Spinal cord (tissue), 9 donors: ENCODE measurements at regions not wholly inside any gene's neighbourhood (a gene's known extent, or its start where the extent isn't known, plus 50 kb on each side); places are given as distances from the start of the nearest gene placed in this dataset.

ENCODE experiments used
- DNase-seq, 6 donors: peaks; one replicate each; pipeline versions ENCODE4 v3.0.0 to v3.0.0-alpha.2; 2013 to 2015; ENCODE audit warnings: low spot score in 6 of 6, low read depth in 4 of 6
- H3K27ac ChIP-seq: one replicate; pipeline ENCODE4 v1.5.1; 2013; ENCODE audit warnings: low read depth, low read length, control low read depth
- H3K27me3 ChIP-seq: one replicate; pipeline ENCODE4 v1.6.1; 2013; ENCODE audit warnings: low read length; ENCODE audit not compliant: control insufficient read depth, insufficient read depth
- H3K36me3 ChIP-seq: one replicate; pipeline ENCODE4 v1.6.1; 2013; ENCODE audit warnings: low read length; ENCODE audit not compliant: control insufficient read depth, insufficient read depth
- H3K4me1 ChIP-seq: one replicate; pipeline ENCODE4 v1.6.1; 2013; ENCODE audit warnings: low read length; ENCODE audit not compliant: control insufficient read depth, insufficient read depth
- H3K4me3 ChIP-seq: one replicate; pipeline ENCODE4 v1.5.1; 2013; ENCODE audit warnings: low read depth, low read length, control low read depth
- H3K9me3 ChIP-seq: one replicate; pipeline ENCODE4 v1.6.1; 2013; ENCODE audit warnings: low read length; ENCODE audit not compliant: control insufficient read depth, insufficient read depth
- WGBS: methylation state at CpG from one replicate; pipeline ENCODE4 v1.1.5; 2013; ENCODE audit warnings: missing lambda C conversion rate; ENCODE audit not compliant: insufficient coverage; 5-methylcytosine and 5-hydroxymethylcytosine counted together
- donor health status: healthy.

DNA sequence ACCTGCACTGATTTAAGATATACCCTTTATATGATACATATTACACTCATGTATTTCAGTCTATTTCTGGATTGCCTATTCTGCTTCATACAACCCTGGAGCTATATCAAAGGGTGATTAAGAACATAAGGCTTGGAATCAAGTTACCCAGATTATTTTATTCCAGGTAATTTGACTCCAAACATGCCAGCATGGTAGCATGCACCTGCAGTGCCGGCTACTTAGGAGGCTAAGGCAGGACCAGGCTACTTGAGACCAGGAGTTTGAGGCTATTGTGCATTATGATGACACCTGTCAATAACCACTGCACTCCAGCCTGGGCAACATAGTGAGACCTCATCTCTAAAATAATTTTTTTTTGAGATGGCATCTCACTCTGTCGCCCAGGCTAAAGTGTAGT lies 50.4 kb upstream of the NEO1 start:
- Histone ChIP-seq H3K9me3 (no peaks in the 10 kb centered on the region), H3K4me1 (no peaks in the 10 kb centered on the region), H3K36me3 (no peaks in the 10 kb centered on the region), H3K27ac (no peak overlapping the region), H3K4me3 (no peak overlapping the region), H3K27me3 (no peaks in the 10 kb centered on the region)
- no peak for DNase-seq
- WGBS = no CpG with 5 or more reads among the region's 2 CpGs

DNA sequence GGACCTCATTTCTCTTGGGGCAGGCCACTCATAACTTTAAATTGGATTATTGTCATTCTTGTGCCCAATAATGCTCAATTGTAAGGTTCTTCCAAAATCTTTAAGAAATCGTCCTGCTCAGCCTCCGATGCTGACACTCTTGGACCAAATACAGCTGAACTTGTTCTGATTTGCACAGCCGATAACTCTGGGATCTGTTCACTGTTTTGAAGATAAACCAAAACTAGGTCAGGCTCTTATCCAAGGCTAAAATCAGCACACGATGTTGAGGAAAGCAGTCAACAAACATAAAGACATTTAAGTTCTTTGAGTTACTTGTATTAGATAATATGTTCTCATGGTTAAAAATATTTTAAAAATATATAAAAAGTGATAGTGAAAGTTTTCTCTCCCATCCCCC lies 52.0 kb upstream of the NEO1 start:
- peak in 1 of 6 donors; percentile 54 for DNase-seq
- H3K4me1 ChIP-seq = no peaks in the 10 kb centered on the region

DNA sequence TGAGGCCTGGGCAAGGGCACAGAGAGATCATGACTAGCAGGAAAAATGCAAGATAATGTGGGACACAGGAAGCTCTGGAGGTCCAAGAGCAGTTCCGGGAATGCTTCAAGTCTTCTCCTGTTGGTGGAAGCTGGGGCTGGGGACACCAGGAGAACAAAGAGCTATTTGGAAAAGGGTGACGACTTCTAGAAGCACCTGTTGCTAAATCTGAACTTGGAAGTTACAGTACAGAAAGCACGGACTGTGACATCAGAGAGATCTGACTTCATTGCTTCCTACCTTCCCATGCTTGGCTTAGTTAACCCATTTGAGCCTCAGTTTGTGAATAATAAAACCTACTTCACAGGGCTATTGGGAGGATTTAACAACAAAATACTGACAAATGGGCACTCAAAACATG lies 52.7 kb upstream of the NEO1 start:
- WGBS = 100% methylated on average over 1 of the region's 3 CpGs

More for the DNA sequence above, 52.0 kb upstream of the NEO1 start:
- 93% methylated on average over 3 of the region's 4 CpGs for WGBS
- no peaks in the 10 kb centered on the region for H3K36me3 ChIP-seq
- H3K27me3 ChIP-seq = no peaks in the 10 kb centered on the region
- no peak overlapping the region for H3K4me3 ChIP-seq
- no peak overlapping the region for H3K27ac ChIP-seq
- no peaks in the 10 kb centered on the region for H3K9me3 ChIP-seq

DNA sequence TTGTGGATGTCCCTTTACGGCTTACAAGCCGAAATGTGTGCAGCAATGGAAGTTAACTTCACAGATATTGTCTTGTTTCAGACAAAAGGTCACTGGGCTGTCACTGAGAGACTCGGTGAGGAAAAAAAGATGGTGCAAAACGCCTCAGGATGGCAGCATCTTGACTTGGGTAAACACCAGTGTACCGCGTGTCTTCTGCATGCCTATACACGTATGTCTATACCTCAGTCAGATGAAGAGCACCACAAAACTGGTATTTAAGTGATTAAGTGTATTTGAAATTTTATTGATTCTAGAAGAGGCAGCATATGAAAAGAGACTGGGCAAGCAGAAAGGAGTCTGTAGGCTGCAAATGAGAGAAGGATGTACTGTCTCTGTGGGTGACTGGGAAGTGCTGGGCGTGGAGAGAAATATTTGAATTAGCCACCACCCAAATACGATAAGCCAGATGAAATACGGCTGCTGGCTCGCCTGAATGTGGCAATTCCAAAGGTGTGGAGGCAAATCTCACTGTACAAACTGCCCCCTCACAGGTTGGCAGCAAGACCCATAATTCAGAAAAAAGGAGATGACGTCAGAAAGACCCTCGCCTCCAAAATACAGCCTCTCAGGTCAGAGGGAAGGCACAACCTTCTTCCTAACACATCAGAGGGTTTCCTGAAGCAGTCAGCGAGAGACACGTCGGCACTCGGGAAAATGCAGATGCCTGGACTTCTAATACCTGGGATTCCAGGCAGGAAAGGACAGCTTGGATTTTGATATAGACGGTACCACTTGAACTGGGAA lies 53.4 kb upstream of the NEO1 start:
- 89% methylated on average over 12 of the region's 18 CpGs for WGBS
- Histone ChIP-seq H3K36me3 (no peaks in the 10 kb centered on the region), H3K27ac (no peak overlapping the region), H3K4me1 (peaks cover 6% of the 10 kb centered on the region), H3K27me3 (no peaks in the 10 kb centered on the region), H3K4me3 (no peak overlapping the region), H3K9me3 (no peaks in the 10 kb centered on the region)
- no peak for DNase-seq

More for the DNA sequence above, 52.7 kb upstream of the NEO1 start:
- no peaks in the 10 kb centered on the region for H3K27me3 ChIP-seq
- H3K4me3 ChIP-seq = no peak overlapping the region
- no peaks in the 10 kb centered on the region for H3K9me3 ChIP-seq
- H3K27ac ChIP-seq = no peak overlapping the region
- no peaks in the 10 kb centered on the region for H3K36me3 ChIP-seq
- no peak for DNase-seq
- H3K4me1 ChIP-seq = peaks cover 3% of the 10 kb centered on the region

DNA sequence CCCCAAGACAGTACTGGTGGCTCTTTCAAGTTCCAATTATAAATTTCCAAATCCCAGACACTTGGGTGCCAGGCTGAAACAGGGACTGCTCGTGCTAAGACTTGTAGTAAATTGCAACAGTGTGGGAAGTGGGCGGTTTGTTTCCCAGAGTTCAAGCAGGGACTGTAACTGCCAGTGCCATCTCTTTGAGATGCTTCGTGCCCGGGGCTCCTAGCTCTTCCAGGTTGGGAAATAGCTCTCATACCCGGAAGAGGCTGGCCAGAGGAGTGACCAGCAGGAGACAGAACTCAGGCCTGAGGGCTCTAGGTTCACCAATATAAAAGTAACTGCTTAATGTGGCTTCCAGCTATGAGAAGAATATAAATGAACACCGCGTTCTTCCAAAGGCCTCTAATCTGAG lies 54.0 kb upstream of the NEO1 start:
- 66% methylated on average over 5 of the region's 7 CpGs for WGBS

DNA sequence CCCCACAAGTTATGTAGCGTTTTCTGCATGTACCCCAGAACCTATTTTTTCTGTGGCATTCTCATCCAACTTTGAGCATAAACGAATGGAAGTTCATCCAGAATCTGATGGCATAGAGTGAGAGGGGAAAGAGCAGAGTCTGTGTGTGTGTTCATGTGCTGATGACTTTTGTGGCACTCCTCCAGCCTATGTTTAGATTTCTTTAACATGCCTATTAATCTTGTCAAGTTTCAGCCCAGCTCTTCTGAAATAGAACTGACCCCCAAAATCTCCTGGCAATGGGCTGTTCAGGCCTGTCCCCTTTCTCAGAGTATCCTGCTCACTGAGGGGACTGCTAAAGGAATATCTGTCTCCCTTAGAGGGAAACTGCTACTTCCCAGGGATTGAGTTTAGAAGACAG lies 56.4 kb upstream of the NEO1 start:
- 100% methylated on average over 2 of the region's 2 CpGs for WGBS
- Histone ChIP-seq H3K27me3 (no peaks in the 10 kb centered on the region), H3K4me1 (peaks cover 8% of the 10 kb centered on the region)

More for the DNA sequence above, 54.0 kb upstream of the NEO1 start:
- Histone ChIP-seq H3K9me3 (no peaks in the 10 kb centered on the region), H3K36me3 (no peaks in the 10 kb centered on the region), H3K4me1 (peaks cover 8% of the 10 kb centered on the region), H3K27ac (no peak overlapping the region), H3K27me3 (no peaks in the 10 kb centered on the region), H3K4me3 (no peak overlapping the region)
- DNase-seq = no peak

DNA sequence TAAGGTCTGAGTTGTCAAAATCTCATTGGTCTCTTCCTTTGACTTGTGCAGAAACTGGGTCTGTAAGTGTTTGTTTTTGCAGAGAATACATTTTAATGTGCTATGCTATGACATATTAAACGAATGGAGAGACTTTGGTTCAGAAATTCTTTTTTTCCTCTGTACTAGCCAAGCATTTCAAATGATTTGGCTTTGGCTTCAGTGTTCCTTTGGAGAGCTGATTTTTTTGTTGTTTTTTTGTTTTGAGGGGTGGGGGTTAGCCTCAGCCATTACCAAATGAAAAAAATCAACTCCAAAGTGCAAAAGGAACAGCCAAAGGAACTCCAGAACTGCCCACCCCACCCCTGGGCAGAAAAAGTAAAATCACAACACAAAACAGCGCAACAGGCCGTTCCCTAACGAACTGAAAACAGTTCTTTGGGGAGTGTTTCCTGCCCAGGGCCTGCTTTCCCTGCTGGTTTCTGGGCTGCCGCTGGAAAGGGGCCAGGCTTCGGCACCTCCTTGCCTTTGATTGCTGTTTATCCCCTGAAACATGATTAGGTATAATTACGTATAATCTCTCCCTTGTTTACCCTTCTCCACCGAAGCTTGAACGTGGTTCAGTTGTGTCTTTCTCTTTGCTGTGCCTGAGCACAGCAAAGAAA lies 57.6 kb upstream of the NEO1 start:
- Histone ChIP-seq H3K27me3 (no peaks in the 10 kb centered on the region), H3K27ac (no peak overlapping the region), H3K36me3 (no peaks in the 10 kb centered on the region), H3K9me3 (no peaks in the 10 kb centered on the region), H3K4me1 (peaks cover 8% of the 10 kb centered on the region), H3K4me3 (no peak overlapping the region)
- DNase-seq = peak in 2 of 6 donors; percentile 63 to 73
- WGBS = 40% methylated on average over 1 of the region's 9 CpGs

More for the DNA sequence above, 56.4 kb upstream of the NEO1 start:
- H3K27ac ChIP-seq = no peak overlapping the region
- H3K9me3 ChIP-seq = no peaks in the 10 kb centered on the region
- no peaks in the 10 kb centered on the region for H3K36me3 ChIP-seq
- H3K4me3 ChIP-seq = no peak overlapping the region
- no peak for DNase-seq

DNA sequence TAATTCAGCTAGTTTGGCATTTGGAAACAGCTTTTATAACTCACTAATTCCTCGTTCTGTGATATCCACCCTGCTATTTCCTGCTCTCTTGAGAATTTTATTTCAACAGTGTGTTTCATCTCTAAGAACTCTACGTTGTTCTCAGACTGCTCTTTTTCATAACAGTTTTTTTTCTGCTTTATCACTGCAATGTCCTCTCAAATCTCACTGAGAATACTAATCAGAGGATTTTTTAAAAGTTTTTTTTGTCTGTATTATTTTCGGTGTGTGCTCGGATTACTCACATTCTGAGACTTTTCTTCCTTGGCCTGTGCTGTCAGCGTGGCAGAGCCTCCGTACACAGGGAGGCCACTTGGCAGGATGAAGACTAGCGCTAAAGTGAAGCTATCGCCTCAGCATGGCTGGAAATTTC lies 59.4 kb upstream of the NEO1 start:
- no peaks in the 10 kb centered on the region for H3K36me3 ChIP-seq
- 59% methylated on average over 4 of the region's 8 CpGs for WGBS
- no peak overlapping the region for H3K4me3 ChIP-seq
- no peaks in the 10 kb centered on the region for H3K27me3 ChIP-seq
- H3K27ac ChIP-seq = no peak overlapping the region
- H3K9me3 ChIP-seq = no peaks in the 10 kb centered on the region
- peaks cover 8% of the 10 kb centered on the region for H3K4me1 ChIP-seq
- peak in 1 of 6 donors; percentile 62 for DNase-seq

DNA sequence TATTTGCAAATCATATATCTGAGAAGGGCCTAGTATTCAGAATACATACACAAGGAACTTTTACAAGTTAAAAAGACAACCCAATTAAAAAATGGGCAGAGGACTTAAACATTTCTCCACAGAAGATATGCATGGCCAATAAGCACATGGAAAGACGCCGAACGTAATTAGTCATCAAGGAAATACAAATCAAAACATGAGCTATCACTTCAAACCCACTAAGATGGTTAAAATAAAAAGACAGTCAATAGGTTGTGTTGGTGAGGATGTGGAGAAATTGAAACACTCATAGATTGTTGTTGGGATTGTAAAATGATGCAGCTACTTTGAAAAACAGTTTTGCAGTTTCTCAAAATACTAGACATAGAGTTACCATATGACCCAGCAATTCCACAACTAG lies 61.2 kb upstream of the NEO1 start:
- Histone ChIP-seq H3K9me3 (no peaks in the 10 kb centered on the region), H3K4me3 (no peak overlapping the region), H3K27me3 (no peaks in the 10 kb centered on the region), H3K4me1 (peaks cover 8% of the 10 kb centered on the region), H3K27ac (no peak overlapping the region), H3K36me3 (no peaks in the 10 kb centered on the region)
- no CpG with 5 or more reads among the region's 3 CpGs for WGBS
- DNase-seq = no peak
